Aorta (tissue), 5 donors: ENCODE measurements at regions not wholly inside any gene's neighbourhood (a gene's known extent, or its start where the extent isn't known, plus 50 kb on each side); places are given as distances from the start of the nearest gene placed in this dataset.
"Not testable (repeated sequence)": the region's sequence is repeated elsewhere in the genome, so short reads cannot be mapped to it uniquely, and the experiment has no call there.

ENCODE experiments used
- ATAC-seq: fragments of 200-7000 bp; cut with Tn5 transposase; one replicate; pipeline ENCODE4 v1.9.1; 2022; ENCODE audit warnings: moderate library complexity; ENCODE audit not compliant: low FRiP score
- DNase-seq, 2 donors: peaks; one replicate each; pipeline ENCODE4 v3.0.0-alpha.2; 2020
- H3K27ac ChIP-seq, 2 donors: one replicate each; pipeline ENCODE4 v1.5.1; 2013; ENCODE audit warnings: low read length in 2 of 2, mild to moderate bottlenecking in 2 of 2, moderate library complexity in 2 of 2, control low read depth in 1 of 2, inconsistent platforms in 1 of 2, low read depth in 1 of 2
- H3K27me3 ChIP-seq, 2 donors: one replicate each; pipeline ENCODE4 v1.6.1; 2013; ENCODE audit warnings: control low read depth in 1 of 2, low read length in 1 of 2, mild to moderate bottlenecking in 1 of 2, moderate library complexity in 1 of 2; ENCODE audit not compliant: insufficient read depth in 2 of 2, control insufficient read depth in 1 of 2
- H3K36me3 ChIP-seq, 2 donors: one replicate each; pipeline ENCODE4 v1.6.1; 2013; ENCODE audit warnings: control low read depth in 1 of 2, low read length in 1 of 2, mild to moderate bottlenecking in 1 of 2; ENCODE audit not compliant: insufficient read depth in 2 of 2, control insufficient read depth in 1 of 2
- H3K4me1 ChIP-seq, 2 donors: one replicate each; pipeline ENCODE4 v1.6.1; 2013; ENCODE audit warnings: low read length in 2 of 2, control low read depth in 1 of 2, mild to moderate bottlenecking in 1 of 2, moderate library complexity in 1 of 2; ENCODE audit not compliant: insufficient read depth in 2 of 2, control insufficient read depth in 1 of 2
- H3K4me3 ChIP-seq, 2 donors: one replicate each; pipeline ENCODE4 v1.5.1; 2013; ENCODE audit warnings: low read length in 2 of 2, control low read depth in 1 of 2, mild to moderate bottlenecking in 1 of 2
- H3K9me3 ChIP-seq: one replicate; pipeline ENCODE4 v1.6.1; 2013; ENCODE audit warnings: mild to moderate bottlenecking, low read length; ENCODE audit not compliant: control insufficient read depth
- WGBS, 2 donors: extraction: QIAGEN DNeasy Blood & Tissue Kit; methylation state at CpG; one replicate each; pipeline ENCODE4 v1.1.7; 2013; 5-methylcytosine and 5-hydroxymethylcytosine counted together
- intact Hi-C, 2 donors: fragments of 100-400 bp; cut with DNase I; formaldehyde crosslinking; loops; one replicate each; pipeline versions ENCODE4 v1.14.2 to v1.15.0; 2022
- donor health status: healthy with polysubstance abuse.
- donor health status: Bipolar disorder and iron deficiency.
- donor health status: DM: no; HTN: no; CAD: no.
- donor health status: DM: no; HTN: no; CAD: no.
- donor health status: DM: yes; HTN: yes; CAD: no.

GRCh38 chr20:40878099-40878498 is 150.5 kb upstream of the TOP1 start:
- H3K4me3 ChIP-seq, intact Hi-C loops, DNase-seq, H3K36me3 ChIP-seq, H3K9me3 ChIP-seq, ATAC-seq, H3K27me3 ChIP-seq, H3K27ac ChIP-seq, H3K4me1 ChIP-seq: not testable (repeated sequence)
- WGBS, 2 donors: 97% methylated on average over 1 of the region's 1 CpG

DNA sequence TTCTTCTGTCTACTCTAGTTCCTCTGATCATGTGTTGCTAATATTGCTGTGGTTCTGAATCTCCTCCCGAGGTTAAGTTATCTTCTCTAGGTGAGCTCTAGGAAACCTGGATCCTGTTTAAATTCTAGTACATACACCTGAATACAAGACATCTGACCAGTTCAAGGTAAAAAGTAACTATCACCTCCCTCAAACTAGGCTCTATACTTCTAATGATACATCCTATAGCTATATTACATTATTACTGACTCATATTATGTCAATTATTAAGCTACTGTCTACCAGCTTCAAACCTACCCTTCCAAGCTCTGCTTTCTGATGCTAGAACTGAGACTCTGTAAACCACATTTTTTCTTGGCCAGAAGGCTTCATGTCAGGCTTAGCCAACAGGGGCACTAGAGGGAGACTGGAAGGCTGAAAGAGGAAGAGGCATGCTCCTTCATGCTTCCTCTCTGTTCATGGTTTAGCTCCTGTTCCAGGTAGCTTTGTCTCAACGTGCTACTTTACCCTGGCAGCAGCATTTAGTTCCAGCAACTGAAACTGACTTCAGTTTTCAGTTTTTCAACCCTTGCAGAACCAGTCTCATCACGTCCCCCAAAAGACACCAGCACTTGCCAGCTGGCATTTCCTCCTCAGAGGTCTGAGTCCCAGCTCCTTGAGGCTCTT is 148.4 kb upstream of the TOP1 start:
- intact Hi-C loops: no loop called here
- DNase-seq (no peak), ATAC-seq (no peak)
- Histone ChIP-seq H3K4me1 (no peaks in the 10 kb centered on the region), H3K27ac (no peak overlapping the region), H3K36me3 (no peaks in the 10 kb centered on the region), H3K4me3 (no peak overlapping the region), H3K9me3 (peaks cover 1% of the 10 kb centered on the region), H3K27me3 (no peaks in the 10 kb centered on the region)
- 64 to 79% methylated on average over 3 of the region's 3 CpGs for WGBS, 2 donors

DNA sequence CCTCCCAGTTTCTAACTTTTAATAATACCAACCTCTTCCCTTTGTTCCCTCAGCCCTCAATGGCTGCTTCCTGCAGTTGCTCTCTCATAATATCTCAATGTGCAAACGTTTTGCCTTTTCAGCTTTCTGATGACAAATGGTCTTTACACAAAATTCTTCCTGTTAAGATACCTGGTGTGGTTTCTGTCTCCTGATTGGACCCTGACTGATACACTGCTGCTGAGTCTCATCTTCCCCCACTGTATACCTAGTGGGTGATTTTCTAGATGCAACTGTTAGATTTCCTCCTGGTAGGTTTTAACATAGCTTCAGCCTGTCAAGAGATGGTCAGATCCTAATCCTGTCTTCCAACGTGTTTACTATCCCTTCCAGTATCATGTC is 147.9 kb upstream of the TOP1 start:
- H3K36me3 ChIP-seq: no peaks in the 10 kb centered on the region
- 63 to 64% methylated on average over 2 of the region's 2 CpGs for WGBS, 2 donors
- no peak for DNase-seq

GRCh38 chr20:40882152-40882551 is 146.5 kb upstream of the TOP1 start:
- WGBS, 2 donors: 93 to 96% methylated on average over 4 of the region's 4 CpGs
- Histone ChIP-seq H3K27ac (no peak overlapping the region), H3K27me3 (no peaks in the 10 kb centered on the region), H3K36me3 (no peaks in the 10 kb centered on the region), H3K4me1 (no peaks in the 10 kb centered on the region), H3K9me3 (peaks cover 1% of the 10 kb centered on the region), H3K4me3 (no peak overlapping the region)
- DNase-seq: no peak
- no peak for ATAC-seq
- intact Hi-C loops: no loop called here

More for the DNA sequence above, 147.9 kb upstream of the TOP1 start:
- H3K4me3 ChIP-seq: no peak overlapping the region
- H3K27ac ChIP-seq: no peak overlapping the region
- peaks cover 1% of the 10 kb centered on the region for H3K9me3 ChIP-seq
- no peak for ATAC-seq
- no peaks in the 10 kb centered on the region for H3K4me1 ChIP-seq
- H3K27me3 ChIP-seq: no peaks in the 10 kb centered on the region
- intact Hi-C loops: no loop called here

- no peak overlapping the region for H3K4me3 ChIP-seq
- WGBS, 2 donors: 0 to 7% methylated on average over 2 of the region's 2 CpGs
- no peak for DNase-seq
- H3K36me3 ChIP-seq: no peaks in the 10 kb centered on the region
- H3K9me3 ChIP-seq: peaks cover 1% of the 10 kb centered on the region
- H3K27ac ChIP-seq: no peak overlapping the region
- intact Hi-C loops: no loop called here
- no peak for ATAC-seq
- H3K4me1 ChIP-seq: no peaks in the 10 kb centered on the region
- H3K27me3 ChIP-seq: no peaks in the 10 kb centered on the region
These were observed 145.5 kb upstream of the TOP1 start for GRCh38 chr20:40883097-40883496.

DNA sequence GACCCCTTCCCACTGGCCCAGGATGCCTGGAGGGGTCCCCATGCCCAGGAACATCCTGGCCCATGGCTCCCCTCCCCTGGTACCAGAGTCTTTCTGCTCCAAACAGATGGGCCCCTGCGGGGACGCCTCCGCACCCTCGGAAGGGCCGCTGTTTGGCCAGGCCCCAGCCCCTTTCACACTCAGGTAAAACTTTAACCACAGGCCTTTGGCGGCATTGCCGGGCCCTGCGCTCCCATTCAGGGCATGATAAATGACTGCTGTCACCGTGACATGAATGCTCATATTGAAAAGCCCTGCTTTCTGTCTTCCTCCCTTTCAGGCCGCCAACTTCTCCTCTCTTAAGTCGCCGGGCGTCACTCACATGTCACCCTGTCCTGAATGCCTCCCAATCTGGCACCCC is 141.5 kb upstream of the TOP1 start:
- no peak for DNase-seq
- Histone ChIP-seq H3K4me3 (no peak overlapping the region), H3K27ac (no peak overlapping the region), H3K9me3 (no peaks in the 10 kb centered on the region), H3K36me3 (no peaks in the 10 kb centered on the region), H3K27me3 (no peaks in the 10 kb centered on the region), H3K4me1 (no peaks in the 10 kb centered on the region)
- intact Hi-C loops: no loop called here
- 81 to 85% methylated on average over 13 of the region's 13 CpGs for WGBS, 2 donors
- no peak for ATAC-seq

GRCh38 chr20:40889266-40889665 is 139.4 kb upstream of the TOP1 start:
- H3K4me1 ChIP-seq, ATAC-seq, H3K27me3 ChIP-seq, H3K9me3 ChIP-seq, intact Hi-C loops, H3K36me3 ChIP-seq, DNase-seq, H3K27ac ChIP-seq, H3K4me3 ChIP-seq: not testable (repeated sequence)
- WGBS, 2 donors: 97 to 98% methylated on average over 3 of the region's 3 CpGs

DNA sequence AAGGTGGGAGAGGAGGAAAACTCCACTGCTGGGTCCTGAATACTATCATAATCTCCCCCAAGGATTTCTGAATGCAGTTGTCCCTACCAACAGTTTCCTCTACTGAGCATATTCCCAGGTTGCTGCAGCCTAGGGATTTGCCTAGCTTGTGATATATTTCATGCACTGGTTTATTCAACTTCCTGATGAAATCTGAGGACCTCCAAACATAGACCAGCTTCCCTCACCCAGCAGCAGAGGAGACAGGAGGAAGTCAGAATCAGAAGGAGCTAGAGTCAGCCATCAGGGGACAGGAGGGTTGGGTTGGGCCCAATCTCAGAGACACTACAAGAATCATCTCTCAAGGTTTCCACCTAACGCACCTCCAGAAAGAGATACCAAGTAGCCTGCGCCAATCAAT is 138.4 kb upstream of the TOP1 start:
- Histone ChIP-seq H3K27me3 (no peaks in the 10 kb centered on the region), H3K9me3 (no peaks in the 10 kb centered on the region), H3K36me3 (no peaks in the 10 kb centered on the region), H3K4me3 (no peak overlapping the region), H3K27ac (no peak overlapping the region), H3K4me1 (no peaks in the 10 kb centered on the region)
- intact Hi-C loops: no loop called here
- 97 to 98% methylated on average over 2 of the region's 2 CpGs for WGBS, 2 donors
- ATAC-seq (no peak), DNase-seq (no peak)

GRCh38 chr20:40890635-40891034 is 138.0 kb upstream of the TOP1 start:
- Histone ChIP-seq H3K4me3 (no peak overlapping the region), H3K9me3 (no peaks in the 10 kb centered on the region), H3K36me3 (no peaks in the 10 kb centered on the region), H3K27me3 (no peaks in the 10 kb centered on the region), H3K27ac (no peak overlapping the region), H3K4me1 (no peaks in the 10 kb centered on the region)
- DNase-seq: no peak
- intact Hi-C loops: no loop called here
- ATAC-seq: no peak
